H9 (cell line): ENCODE measurements at regions not wholly inside any gene's neighbourhood (a gene's known extent, or its start where the extent isn't known, plus 50 kb on each side); places are given as distances from the start of the nearest gene placed in this dataset.

Experiments used
- DNase-seq: peaks from one replicate; pipeline ENCODE4 v3.0.0-alpha.2; 2017
- H2AFZ ChIP-seq: one replicate; pipeline ENCODE4 v1.6.1; 2013; ENCODE audit warnings: mild to moderate bottlenecking, low read length, control low read depth, moderate library complexity
- H2AK5ac ChIP-seq: 2 replicates; pipeline ENCODE4 v1.6.1; 2013; ENCODE audit warnings: low read length, control low read depth, mixed read lengths; ENCODE audit not compliant: insufficient read length
- H2BK120ac ChIP-seq: one replicate; pipeline ENCODE4 v1.6.1; 2013; ENCODE audit warnings: low read depth, mild to moderate bottlenecking, low read length, control low read depth, inconsistent platforms; ENCODE audit not compliant: poor library complexity, severe bottlenecking
- H2BK12ac ChIP-seq: 2 replicates; pipeline ENCODE4 v1.6.1; 2013; ENCODE audit warnings: low read length, control low read depth, mixed read lengths, low read depth; ENCODE audit not compliant: insufficient read length
- H2BK15ac ChIP-seq: 2 replicates; pipeline ENCODE4 v1.6.1; 2013; ENCODE audit warnings: low read depth, low read length, control low read depth
- H2BK20ac ChIP-seq: one replicate; pipeline ENCODE4 v1.6.1; 2013; ENCODE audit warnings: low read depth, mild to moderate bottlenecking, low read length, control low read depth, inconsistent platforms; ENCODE audit not compliant: poor library complexity, severe bottlenecking
- H2BK5ac ChIP-seq: 2 replicates; pipeline ENCODE4 v1.6.1; 2013; ENCODE audit warnings: low read length, control low read depth, mixed read lengths; ENCODE audit not compliant: insufficient read length
- H3K14ac ChIP-seq: 2 replicates; pipeline ENCODE4 v1.6.1; 2013; ENCODE audit warnings: low read length, control low read depth; ENCODE audit not compliant: insufficient read depth
- H3K18ac ChIP-seq: 2 replicates; pipeline ENCODE4 v1.6.1; 2013; ENCODE audit warnings: low read depth, mild to moderate bottlenecking, mixed read lengths, low read length, control low read depth; ENCODE audit not compliant: insufficient read length
- H3K23ac ChIP-seq: 2 replicates; pipeline ENCODE4 v1.6.1; 2013; ENCODE audit warnings: low read length, control low read depth, mixed read lengths, low read depth; ENCODE audit not compliant: insufficient read length
- H3K23me2 ChIP-seq: 2 replicates; pipeline ENCODE4 v1.6.1; 2013; ENCODE audit warnings: low read depth, mild to moderate bottlenecking, mixed read lengths, low read length, control low read depth; ENCODE audit not compliant: insufficient read length, poor library complexity, severe bottlenecking
- H3K27ac ChIP-seq: 2 replicates; pipeline ENCODE4 v1.5.1; 2013; ENCODE audit warnings: low read length, control low read depth, mixed read lengths, low read depth; ENCODE audit not compliant: insufficient read length
- H3K27me3 ChIP-seq: 2 replicates; pipeline ENCODE4 v1.6.1; 2013; ENCODE audit warnings: low read length, control low read depth, inconsistent platforms; ENCODE audit not compliant: insufficient read depth
- H3K4ac ChIP-seq: 2 replicates; pipeline ENCODE4 v1.6.1; 2013; ENCODE audit warnings: low read depth, mild to moderate bottlenecking, control low read depth, inconsistent platforms, low read length, moderate library complexity
- H3K4me1 ChIP-seq: 2 replicates; pipeline ENCODE4 v1.6.1; 2013; ENCODE audit warnings: low read length, control low read depth, inconsistent platforms; ENCODE audit not compliant: insufficient read depth
- H3K4me2 ChIP-seq: 2 replicates; pipeline ENCODE4 v1.6.1; 2013; ENCODE audit warnings: low read length, control low read depth, mixed read lengths; ENCODE audit not compliant: insufficient read length, insufficient read depth
- H3K56ac ChIP-seq: 2 replicates; pipeline ENCODE4 v1.6.1; 2013; ENCODE audit warnings: low read depth, mild to moderate bottlenecking, mixed read lengths, low read length, control low read depth; ENCODE audit not compliant: insufficient read length
- H3K79me1 ChIP-seq: 2 replicates; pipeline ENCODE4 v1.6.1; 2013; ENCODE audit warnings: low read depth, mild to moderate bottlenecking, moderate library complexity, low read length, control low read depth, inconsistent platforms; ENCODE audit not compliant: insufficient read depth, poor library complexity, severe bottlenecking
- H3K79me2 ChIP-seq: 2 replicates; pipeline ENCODE4 v1.6.1; 2013; ENCODE audit warnings: low read length, control low read depth, inconsistent platforms; ENCODE audit not compliant: insufficient read depth
- H3K9ac ChIP-seq: 2 replicates; pipeline ENCODE4 v1.6.1; 2013; ENCODE audit warnings: low read length, control low read depth, mixed read lengths; ENCODE audit not compliant: insufficient read length; ENCODE audit errors: extremely low read depth
- H3K9me3 ChIP-seq: one replicate; pipeline ENCODE4 v1.6.1; 2013; ENCODE audit warnings: low read depth, low read length, inconsistent platforms; ENCODE audit not compliant: control insufficient read depth
- H3T11ph ChIP-seq: one replicate; pipeline ENCODE4 v1.6.1; 2013; ENCODE audit warnings: mild to moderate bottlenecking, low read length, control low read depth, inconsistent platforms
- H4K20me1 ChIP-seq: one replicate; pipeline ENCODE4 v1.6.1; 2013; ENCODE audit not compliant: control insufficient read depth, insufficient read length, insufficient read depth
- H4K5ac ChIP-seq: 2 replicates; pipeline ENCODE4 v1.6.1; 2013; ENCODE audit warnings: low read depth, mild to moderate bottlenecking, mixed read lengths, low read length, control low read depth; ENCODE audit not compliant: insufficient read length
- H4K8ac ChIP-seq: replicated peaks from 2 replicates; pipeline ENCODE4 v1.6.1; 2013; ENCODE audit warnings: low read length, control low read depth, mixed read lengths, low read depth; ENCODE audit not compliant: insufficient read length
- H4K91ac ChIP-seq: 2 replicates; pipeline ENCODE4 v1.6.1; 2013; ENCODE audit warnings: low read depth, mild to moderate bottlenecking, moderate library complexity, mixed read lengths, low read length, control low read depth; ENCODE audit not compliant: insufficient read length
- H3K27ac Mint-ChIP-seq, 3 experiments: 2 replicates in 2 of 3; 3 replicates in 1 of 3; pipeline ENCODE4 v1.8.0; 2020 to 2021; ENCODE audit warnings: mixed read lengths in 3 of 3, mild to moderate bottlenecking in 1 of 3, moderate library complexity in 1 of 3
- H3K27me3 Mint-ChIP-seq: 2 replicates; pipeline ENCODE4 v1.8.0; 2021; ENCODE audit warnings: low read depth, mild to moderate bottlenecking, moderate library complexity, mixed read lengths
- H3K36me3 Mint-ChIP-seq, 3 experiments: 2 replicates in 2 of 3; 3 replicates in 1 of 3; pipeline ENCODE4 v1.8.0; 2020 to 2021; ENCODE audit warnings: low read depth in 3 of 3, mixed read lengths in 3 of 3; ENCODE audit not compliant: insufficient read depth in 1 of 3
- H3K4me1 Mint-ChIP-seq, 2 experiments: 2 replicates each; pipeline ENCODE4 v1.8.0; 2020; ENCODE audit warnings: mixed read lengths in 2 of 2
- H3K4me3 Mint-ChIP-seq, 2 experiments: 2 replicates in 1 of 2; 3 replicates in 1 of 2; pipeline ENCODE4 v1.8.0; 2020 to 2021; ENCODE audit warnings: mild to moderate bottlenecking in 2 of 2, mixed read lengths in 2 of 2, moderate library complexity in 1 of 2
- H3K9me3 Mint-ChIP-seq, 2 experiments: 2 replicates in 1 of 2; 3 replicates in 1 of 2; pipeline ENCODE4 v1.8.0; 2020; ENCODE audit warnings: mild to moderate bottlenecking in 2 of 2, mixed read lengths in 2 of 2, moderate library complexity in 1 of 2
- CTCF ChIP-seq: fragments of 200-600 bp; sonication (generic); conservative IDR thresholded peaks from 3 replicates; pipeline ENCODE4 v1.8.0; 2021; ENCODE audit warnings: antibody characterized with exemption, mild to moderate bottlenecking
- WGBS: extraction: QIAGEN DNeasy Blood & Tissue Kit; methylation state at CpG from one replicate; pipeline ENCODE4 v1.1.7; 2013; ENCODE audit warnings: missing lambda C conversion rate, low lambda C conversion rate, mixed read lengths; ENCODE audit not compliant: insufficient read length; ENCODE audit errors: extremely low coverage; 5-methylcytosine and 5-hydroxymethylcytosine counted together

- Histone ChIP-seq H4K5ac (no peak overlapping the region), H3K27ac (no peak overlapping the region), H2AFZ (no peak overlapping the region), H4K91ac (no peak overlapping the region), H2BK20ac (no peak overlapping the region), H2BK12ac (no peak overlapping the region), H3K4me2 (no peak overlapping the region), H2BK120ac (no peak overlapping the region), H4K20me1 (no peaks in the 10 kb centered on the region), H3K9ac (no peak overlapping the region), H3K79me1 (no peaks in the 10 kb centered on the region), H2BK15ac (no peak overlapping the region), H3K4ac (no peak overlapping the region), H3K56ac (no peak overlapping the region), H3K23me2 (no peaks in the 10 kb centered on the region), H3K27me3 (no peaks in the 10 kb centered on the region), H3K4me1 (no peaks in the 10 kb centered on the region), H3K18ac (no peak overlapping the region), H2AK5ac (no peak overlapping the region), H3K14ac (no peak overlapping the region), H3T11ph (no peak overlapping the region), H3K79me2 (no peaks in the 10 kb centered on the region), H3K23ac (no peak overlapping the region), H4K8ac (no peak overlapping the region), H2BK5ac (no peak overlapping the region), H3K9me3 (no peaks in the 10 kb centered on the region)
- no peak for DNase-seq
- peaks cover 0 to 4% (median 3%) of the 10 kb centered on the region in 3 experiments; a peak in 4 of 7 replicates for H3K36me3 Mint-ChIP-seq
- no peak overlapping the region for H3K4me3 Mint-ChIP-seq
- TF ChIP-seq CTCF: no peak
- peaks cover 3 to 12% of the 10 kb centered on the region in 2 experiments; a peak in 4 of 5 replicates for H3K9me3 Mint-ChIP-seq
- peaks cover 2% of the 10 kb centered on the region; the same call in 1 of the 2 replicates for H3K27me3 Mint-ChIP-seq
- H3K27ac Mint-ChIP-seq: no peak overlapping the region
- no peaks in the 10 kb centered on the region for H3K4me1 Mint-ChIP-seq
- no CpG with 5 or more reads among the region's 3 CpGs for whole genome bisulfite sequencing
These were observed 718.2 kb downstream of the NTRK3 start for GRCh38 chr15:87538327-87538834.
